ENCODE measurements at regions not wholly inside any gene's neighbourhood (a gene's known extent, or its start where the extent isn't known, plus 50 kb on each side); places are given as distances from the start of the nearest gene placed in this dataset.
"Not testable (repeated sequence)": the region's sequence is repeated elsewhere in the genome, so short reads cannot be mapped to it uniquely, and the experiment has no call there.

GRCh38 chr4:126976850-126977632 lies 655.7 kb upstream of the INTU start:
- DNase-seq (ENCODE audit: low spot score) = no peak

GRCh38 chr4:126986005-126986404 lies 646.8 kb upstream of the INTU start:
- no peak for DNase-seq (ENCODE audit: low spot score)

- no peak for DNase-seq (ENCODE audit: low spot score)
Measured at GRCh38 chr4:126986828-126987227, 645.9 kb upstream of the INTU start.

GRCh38 chr4:126991965-126992364 lies 640.8 kb upstream of the INTU start:
- no peak for DNase-seq (ENCODE audit: low spot score)

DNA sequence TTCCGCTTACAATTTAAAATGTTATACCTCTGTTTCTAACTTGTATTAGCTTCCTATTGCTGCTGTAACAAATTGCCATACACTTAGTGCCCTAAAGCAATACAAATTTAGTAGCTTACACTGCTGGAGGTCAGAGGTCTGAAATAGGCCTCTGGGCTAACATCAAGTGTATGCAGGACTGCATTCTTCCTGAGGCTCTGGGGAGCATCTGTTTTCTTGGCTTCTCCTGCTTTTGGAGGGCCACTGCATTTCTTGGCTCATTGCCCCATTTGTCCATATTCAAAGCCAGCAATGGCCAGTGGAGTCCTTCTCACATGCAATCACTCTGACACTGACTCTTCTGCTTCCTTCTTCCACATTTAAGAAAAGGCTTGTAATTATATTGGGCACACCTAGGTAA lies 639.8 kb upstream of the INTU start:
- no peak for DNase-seq (ENCODE audit: low spot score)

GRCh38 chr4:126993351-126993750 lies 639.4 kb upstream of the INTU start:
- DNase-seq (ENCODE audit: low spot score) = no peak

GRCh38 chr4:126995235-126995634 lies 637.5 kb upstream of the INTU start:
- no peak for DNase-seq (ENCODE audit: low spot score)

- DNase-seq (ENCODE audit: low spot score) = no peak
Measured at GRCh38 chr4:127000110-127000509, 632.6 kb upstream of the INTU start.

DNA sequence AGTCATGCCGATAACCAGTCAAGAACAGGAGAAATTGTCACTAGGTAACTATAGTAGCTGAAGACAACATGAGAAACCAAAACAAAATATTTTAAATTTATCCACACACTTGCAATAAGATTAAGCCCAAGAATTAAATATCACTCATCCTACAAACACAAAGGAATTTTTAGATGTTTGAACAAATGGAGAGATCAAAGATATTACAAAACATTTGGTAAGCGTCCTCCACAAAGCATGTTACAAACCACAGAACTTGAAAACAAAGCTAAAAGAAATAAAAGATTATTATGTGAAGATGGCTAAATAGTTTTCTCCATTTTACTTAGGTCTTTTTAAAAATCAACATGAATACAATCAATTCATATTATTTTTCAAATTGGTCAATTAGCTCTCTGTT lies 631.9 kb upstream of the INTU start:
- DNase-seq (ENCODE audit: low spot score) = no peak

GRCh38 chr4:127001933-127002332 lies 630.8 kb upstream of the INTU start:
- no peak for DNase-seq (ENCODE audit: low spot score)

DNA sequence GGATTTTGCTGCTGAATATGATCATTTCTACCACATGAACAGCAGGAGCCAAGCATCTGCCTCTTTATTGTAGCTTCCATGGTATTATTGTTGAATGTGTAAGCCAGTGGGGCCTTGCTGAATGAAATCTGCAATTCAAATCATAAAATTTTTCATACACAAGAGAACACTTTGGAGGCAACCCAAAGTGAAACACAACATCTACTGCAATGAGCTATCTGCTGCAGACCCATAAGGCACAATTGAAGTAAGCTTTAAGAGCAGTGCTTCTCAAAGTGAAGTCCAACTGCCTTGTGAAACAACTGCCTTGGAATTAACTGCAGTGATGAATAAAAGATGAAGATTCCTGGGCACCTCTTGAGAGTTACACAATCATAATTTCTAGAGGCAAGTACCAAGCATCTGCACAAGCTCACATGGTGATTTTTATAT lies 626.3 kb upstream of the INTU start:
- DNase-seq (ENCODE audit: low spot score) = no peak

DNA sequence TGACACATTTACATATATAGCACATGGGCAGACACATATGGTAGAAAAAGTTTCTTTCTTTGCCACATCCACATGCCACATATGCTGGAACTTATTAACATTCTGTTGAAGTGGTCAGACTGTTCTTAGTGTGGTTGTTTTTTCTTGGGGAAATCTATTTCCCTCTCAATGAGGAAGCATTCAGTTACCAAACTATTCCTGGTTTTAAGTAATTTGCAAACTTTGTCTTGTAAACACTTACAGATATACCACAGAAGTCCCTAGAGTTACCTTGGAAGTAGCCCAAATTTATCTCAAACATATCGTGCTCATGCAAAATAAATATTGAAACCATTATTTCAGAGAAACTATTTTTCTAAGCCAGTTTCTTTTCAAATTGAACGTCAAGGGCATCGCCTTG lies 625.5 kb upstream of the INTU start:
- no peak for DNase-seq (ENCODE audit: low spot score)

- DNase-seq (ENCODE audit: low spot score) = no peak
Measured at GRCh38 chr4:127012549-127012948, 620.2 kb upstream of the INTU start.

GRCh38 chr4:127015667-127016117 lies 617.1 kb upstream of the INTU start:
- no peak for DNase-seq (ENCODE audit: low spot score)

GRCh38 chr4:127018381-127018780 lies 614.4 kb upstream of the INTU start:
- DNase-seq (ENCODE audit: low spot score) = no peak

GRCh38 chr4:127020831-127021230 lies 611.9 kb upstream of the INTU start:
- not testable (repeated sequence) for DNase-seq (ENCODE audit: low spot score)

GRCh38 chr4:127036296-127036695 lies 596.5 kb upstream of the INTU start:
- no peak for DNase-seq (ENCODE audit: low spot score)

DNA sequence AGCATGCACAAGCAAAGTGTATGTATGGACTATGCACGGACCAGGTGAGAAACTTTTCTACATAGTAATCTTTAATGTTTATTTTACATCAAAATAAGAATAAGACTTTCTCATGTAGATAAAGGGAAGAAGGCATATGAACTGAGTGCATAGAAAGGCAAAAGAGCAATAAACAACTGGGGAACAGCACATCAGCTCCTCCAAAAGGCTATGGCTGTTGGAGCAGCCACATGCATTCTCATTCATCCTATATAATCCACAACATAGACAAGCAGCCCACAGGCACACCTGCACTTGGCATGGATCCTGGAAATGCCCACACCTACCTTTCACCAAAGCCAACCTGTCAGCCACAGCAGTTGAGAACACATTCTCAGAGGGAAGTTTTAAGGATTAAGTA lies 586.9 kb upstream of the INTU start:
- no peak for DNase-seq (ENCODE audit: low spot score)

GRCh38 chr4:127047930-127048329 lies 584.8 kb upstream of the INTU start:
- no peak for DNase-seq (ENCODE audit: low spot score)

DNA sequence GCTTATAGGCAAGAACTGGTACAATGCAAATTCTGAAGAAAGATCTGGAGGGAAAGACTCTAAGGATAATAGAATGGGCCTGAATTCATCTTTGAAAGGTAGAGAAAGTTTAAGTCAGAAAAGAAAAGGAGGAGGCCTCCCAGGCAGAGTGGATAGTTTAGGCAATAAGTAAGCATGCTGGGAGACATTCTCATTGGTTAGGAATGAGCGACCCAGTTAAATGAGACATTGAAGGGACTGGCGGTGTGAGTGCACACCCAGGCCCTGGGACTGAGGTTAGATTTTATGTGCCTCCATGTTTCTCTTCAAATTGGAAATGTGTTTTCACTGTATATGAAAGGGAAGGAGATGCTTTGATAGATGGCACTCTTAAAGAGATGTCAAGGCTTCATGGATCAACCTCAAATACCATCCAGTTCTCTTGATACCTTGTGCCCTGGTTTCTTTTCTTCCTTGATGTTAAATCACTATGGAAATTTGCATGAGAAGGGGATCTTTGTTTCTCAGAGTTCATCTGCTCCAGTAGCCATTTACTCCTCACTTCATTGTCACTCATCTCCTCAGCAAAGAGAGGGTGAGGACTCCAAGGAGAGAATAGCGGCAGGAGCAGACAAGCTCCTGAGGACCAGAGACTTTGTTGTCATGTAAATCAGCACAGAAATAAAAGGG lies 584.2 kb upstream of the INTU start:
- no peak for DNase-seq (ENCODE audit: low spot score)

DNA sequence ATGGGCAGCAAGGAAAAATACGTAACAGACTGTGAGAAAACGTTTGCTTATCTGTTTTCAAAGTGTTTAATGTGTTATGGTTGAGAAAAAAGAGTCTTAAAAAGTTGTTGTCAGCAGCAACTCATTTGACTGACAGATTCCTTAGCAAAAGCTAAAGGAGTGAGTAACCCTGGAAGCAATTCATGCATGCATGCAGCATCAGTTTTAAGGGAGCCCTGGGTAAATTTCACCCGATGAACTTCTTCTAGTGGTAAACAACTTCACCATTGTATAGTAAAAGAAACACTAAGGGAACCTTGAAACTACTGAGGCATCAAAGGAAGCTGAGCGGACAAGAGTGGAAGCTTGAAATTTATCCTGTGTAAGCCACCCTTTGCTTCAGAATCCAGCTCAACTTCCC lies 583.2 kb upstream of the INTU start:
- no peak for DNase-seq (ENCODE audit: low spot score)

DNA sequence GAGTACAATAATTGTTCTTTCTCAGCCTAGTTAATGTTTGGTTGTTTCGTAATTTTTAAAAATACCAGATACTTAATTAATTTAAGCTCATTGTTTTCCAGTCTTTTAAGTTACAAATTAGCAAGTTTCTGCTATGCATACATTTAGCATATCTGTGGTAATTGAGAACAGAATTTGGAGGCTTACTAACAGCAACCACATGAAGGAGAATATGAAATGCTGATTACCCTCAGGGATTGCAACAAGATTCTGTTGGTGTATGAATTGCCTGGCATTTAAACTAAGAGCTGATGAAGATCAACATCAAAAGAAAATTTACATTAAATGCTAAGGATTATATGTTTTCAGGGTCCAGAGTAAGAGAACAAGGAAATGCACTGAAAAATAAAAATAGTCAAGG lies 580.0 kb upstream of the INTU start:
- DNase-seq (ENCODE audit: low spot score) = no peak

DNA sequence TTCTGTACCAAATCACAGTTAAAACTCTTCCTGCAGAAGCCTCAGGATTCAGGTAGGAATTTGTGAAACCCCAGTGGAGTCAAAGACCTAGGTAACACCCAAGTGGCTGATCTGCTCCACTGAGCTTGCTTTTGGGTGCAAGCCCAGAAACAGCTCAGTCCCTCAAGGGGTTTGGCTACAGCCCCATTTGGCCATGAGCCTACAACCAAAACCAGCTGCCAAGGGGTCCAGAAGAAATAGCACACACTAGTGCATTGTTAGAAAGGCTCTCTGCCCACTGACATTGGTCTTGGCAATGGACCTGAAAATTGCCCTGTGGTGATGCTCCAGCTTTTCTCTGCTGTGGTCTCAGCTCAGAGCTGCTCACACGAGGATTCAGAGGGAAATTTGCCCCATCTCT lies 577.4 kb upstream of the INTU start:
- DNase-seq (ENCODE audit: low spot score) = no peak

- no peak for DNase-seq (ENCODE audit: low spot score)
Measured at GRCh38 chr4:127069675-127070074, 563.1 kb upstream of the INTU start.
